ENCODE measurements at regions not wholly inside any gene's neighbourhood (a gene's known extent, or its start where the extent isn't known, plus 50 kb on each side); places are given as distances from the start of the nearest gene placed in this dataset.

GRCh38 chr5:72647806-72648205 lies 140.6 kb upstream of the ZNF366 start (continued):
- TF ChIP-seq ZNF626 (tag by site-specific recombination; IDR thresholded peaks at IDR 0.05) (no peak), GLIS2 (tag by site-specific recombination; IDR thresholded peaks at IDR 0.05) (no peak), ZNF18 (tag by site-specific recombination; IDR thresholded peaks at IDR 0.05) (peak; percentile 98), ZNF341 (tag by site-specific recombination; IDR thresholded peaks at IDR 0.05; ENCODE audit: low read depth) (no peak), HOXD13 (CRISPR knock-in tag; IDR thresholded peaks at IDR 0.05; ENCODE audit: borderline replicate concordance) (no peak), KLF10 (tag by site-specific recombination; IDR thresholded peaks at IDR 0.05) (no peak), HIC1 (tag by site-specific recombination; IDR thresholded peaks at IDR 0.05) (0 out of 2 replicates have a peak, but pooled peaks have one; percentile 37), ZNF266 (tag by site-specific recombination; IDR thresholded peaks at IDR 0.05; ENCODE audit: low read depth) (no peak), ZNF26 (tag by site-specific recombination; IDR thresholded peaks at IDR 0.05) (no peak), PRDM6 (tag by site-specific recombination; IDR thresholded peaks at IDR 0.05) (peak; percentile 60), TCF7L2 (IDR thresholded peaks at IDR 0.05; ENCODE audit: borderline replicate concordance, low read depth, low read length) (peak; percentile 98), ZNF521 (tag by site-specific recombination; IDR thresholded peaks at IDR 0.05) (no peak), ZNF19 (tag by site-specific recombination; IDR thresholded peaks at IDR 0.05; ENCODE audit: low read depth) (no peak), ZNF747 (tag by site-specific recombination; IDR thresholded peaks at IDR 0.05) (no peak), ZNF623 (tag by site-specific recombination; IDR thresholded peaks at IDR 0.05) (no peak), ZNF423 (tag by site-specific recombination; IDR thresholded peaks at IDR 0.05) (peak; percentile 42; the same call in 1 of the 2 replicates), ZNF48 (tag by site-specific recombination; IDR thresholded peaks at IDR 0.05) (no peak), ZNF133 (tag by site-specific recombination; IDR thresholded peaks at IDR 0.05) (no peak), ZFP41 (tag by site-specific recombination; IDR thresholded peaks at IDR 0.05; ENCODE audit: borderline replicate concordance) (no peak), GFI1B (tag by site-specific recombination; IDR thresholded peaks at IDR 0.05) (no peak), ZNF302 (tag by site-specific recombination; IDR thresholded peaks at IDR 0.05; ENCODE audit: low read depth) (no peak), ZNF23 (tag by site-specific recombination; IDR thresholded peaks at IDR 0.05; ENCODE audit: borderline replicate concordance) (no peak), ZNF157 (tag by site-specific recombination; IDR thresholded peaks at IDR 0.05) (no peak), ZSCAN5A (tag by site-specific recombination; IDR thresholded peaks at IDR 0.05) (no peak), ZNF311 (tag by site-specific recombination; IDR thresholded peaks at IDR 0.05; ENCODE audit: borderline replicate concordance) (no peak), SCRT2 (tag by site-specific recombination; IDR thresholded peaks at IDR 0.05) (no peak), ZBTB44 (tag by site-specific recombination; IDR thresholded peaks at IDR 0.05) (no peak), ZNF169 (tag by site-specific recombination; IDR thresholded peaks at IDR 0.05) (no peak), ZNF843 (tag by site-specific recombination; IDR thresholded peaks at IDR 0.05) (0 out of 2 replicates have a peak, but pooled peaks have one; percentile 42), SP3 (tag by site-specific recombination; IDR thresholded peaks at IDR 0.05) (no peak), HOXA7 (CRISPR knock-in tag; IDR thresholded peaks at IDR 0.05; ENCODE audit: borderline replicate concordance) (no peak), ZNF404 (tag by site-specific recombination; IDR thresholded peaks at IDR 0.05) (no peak), ZNF140 (tag by site-specific recombination; IDR thresholded peaks at IDR 0.05) (no peak)

Measured in HEK293 (cell line).